OCI-LY3 (cell line): ENCODE measurements at regions not wholly inside any gene's neighbourhood (a gene's known extent, or its start where the extent isn't known, plus 50 kb on each side); places are given as distances from the start of the nearest gene placed in this dataset.

Experiments
- CTCF ChIP-seq: fragments of 200-600, 300-600 bp; sonication (generic); IDR thresholded peaks from 2 replicates; pipeline ENCODE4 v1.5.1; 2014; ENCODE audit warnings: antibody characterized with exemption, low read length, low read depth
- EZH2phosphoT487 ChIP-seq: fragments of 200-600 bp; shearing (Covaris generic); IDR thresholded peaks from 2 replicates; pipeline ENCODE4 v1.6.1; 2018; ENCODE audit warnings: antibody characterized with exemption, mixed run types, low read depth

GRCh38 chr6:113578691-113579090 lies 278.5 kb upstream of the MARCKS start:
- TF ChIP-seq CTCF (no peak), EZH2phosphoT487 (no peak)
